Activated naive CD4-positive, alpha-beta T cell treated with Interleukin-2 at 50 U/mL for 16 hours (primary cell): ENCODE measurements at regions not wholly inside any gene's neighbourhood (a gene's known extent, or its start where the extent isn't known, plus 50 kb on each side); places are given as distances from the start of the nearest gene placed in this dataset.

Experiments used
- DNase-seq: peaks from one replicate; pipeline ENCODE4 v3.0.0-alpha.2; 2020

DNA sequence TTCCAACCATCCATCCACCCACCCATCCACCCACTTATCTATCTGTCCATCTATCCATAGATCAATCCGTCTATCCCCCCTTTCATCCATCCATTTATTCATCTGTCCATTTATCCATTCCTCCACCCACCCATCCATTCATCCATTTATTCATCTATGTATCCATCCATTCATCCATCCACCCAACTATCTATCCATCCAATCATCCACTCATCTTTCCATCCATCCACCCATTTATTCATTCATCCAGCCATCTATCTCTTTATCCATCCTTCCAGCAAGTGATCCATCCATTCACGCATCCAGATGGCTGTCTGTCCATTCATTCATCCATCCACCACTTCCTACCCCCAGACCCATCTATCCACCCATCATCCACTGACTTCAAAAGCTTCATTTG is 84.0 kb upstream of the CD99 start:
- no peak for DNase-seq

DNA sequence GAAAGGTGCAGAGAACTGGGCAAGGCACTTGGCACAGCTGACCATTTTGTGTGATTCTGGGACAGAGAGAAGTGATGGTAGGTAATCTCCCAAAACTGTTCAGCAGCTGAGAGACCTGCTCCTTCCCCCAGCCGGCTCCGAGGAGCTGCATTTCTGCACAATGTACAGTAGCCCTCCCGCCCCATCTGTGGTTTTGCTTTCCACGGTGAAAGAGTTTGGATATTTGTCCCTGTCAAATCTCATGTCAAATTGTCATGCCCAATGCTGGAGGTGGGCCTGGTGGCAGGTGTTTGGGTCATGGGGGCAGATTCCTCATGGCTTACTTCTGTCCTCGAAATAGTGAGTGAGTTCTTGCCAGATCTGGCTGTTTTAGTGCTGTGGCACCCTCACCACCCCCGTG is 90.5 kb upstream of the CD99 start:
- no peak for DNase-seq

DNA sequence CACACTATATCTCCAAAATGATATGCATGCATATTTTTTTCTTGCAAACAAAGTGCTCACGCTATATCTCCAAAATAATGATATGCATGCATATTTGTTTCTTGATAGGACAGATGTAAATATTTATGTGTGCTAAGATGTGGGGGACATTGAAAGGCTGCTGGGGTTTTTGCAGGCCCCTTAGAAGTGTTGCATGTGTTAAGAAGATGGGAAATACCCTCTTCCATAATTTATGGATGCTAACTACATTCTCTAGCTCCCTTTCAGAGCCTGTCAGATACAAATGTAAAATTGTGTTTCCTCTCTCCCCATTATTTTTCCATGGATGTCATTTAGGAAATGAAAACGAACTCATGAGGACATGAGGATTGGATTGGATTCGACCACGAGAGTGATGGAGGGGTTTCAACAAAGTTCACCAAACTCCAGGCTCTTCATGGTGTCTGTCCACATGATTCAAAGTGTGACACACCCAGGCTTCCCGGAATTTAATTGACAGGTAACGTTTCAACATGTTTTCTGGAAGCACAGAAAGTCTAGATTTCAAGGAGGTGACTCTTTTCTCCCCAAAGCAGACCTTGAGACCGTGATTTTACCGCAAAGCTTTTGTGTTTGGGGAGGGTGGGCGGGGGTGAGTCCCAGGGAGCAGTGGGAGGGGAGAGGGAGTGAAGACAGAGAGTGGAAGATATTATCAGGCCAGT is 94.4 kb upstream of the CD99 start:
- DNase-seq: no peak

DNA sequence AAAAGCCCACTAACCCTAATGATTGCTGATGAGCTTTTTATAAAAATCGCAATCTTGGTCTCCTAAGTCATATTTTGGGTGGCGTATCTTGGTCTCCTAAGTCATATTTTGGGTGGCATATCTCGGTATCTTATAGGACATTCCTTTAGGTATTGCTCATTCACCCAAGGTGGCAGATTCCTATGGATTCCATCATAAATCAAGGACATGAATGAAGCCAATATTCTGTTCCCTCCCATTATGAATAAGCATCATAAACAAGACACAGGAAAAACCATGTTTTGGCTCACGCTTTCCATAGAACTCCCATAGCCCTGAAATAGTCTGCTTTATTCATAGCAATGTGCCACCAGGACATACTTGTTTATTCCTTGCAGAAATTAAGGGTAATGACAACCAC is 95.0 kb upstream of the CD99 start:
- no peak for DNase-seq

DNA sequence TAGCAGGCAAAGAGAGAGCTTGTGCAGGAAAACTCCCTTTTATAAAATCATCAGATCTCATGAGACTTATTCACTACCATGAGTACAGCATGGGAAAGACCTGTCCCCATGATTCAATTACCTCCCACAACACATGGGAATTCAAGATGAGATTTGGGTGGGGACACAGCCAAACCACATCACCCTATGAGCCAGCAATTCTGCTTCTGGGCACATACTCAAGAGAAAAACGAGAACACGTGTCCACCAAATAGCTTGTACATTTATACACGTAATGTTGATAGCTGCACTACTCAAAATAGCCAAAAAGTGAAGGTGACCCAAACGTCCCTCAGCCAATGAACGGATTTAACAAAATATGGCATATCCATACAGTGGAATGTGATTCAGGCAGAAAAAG is 94.5 kb upstream of the DHRSX start:
- no peak for DNase-seq

DNA sequence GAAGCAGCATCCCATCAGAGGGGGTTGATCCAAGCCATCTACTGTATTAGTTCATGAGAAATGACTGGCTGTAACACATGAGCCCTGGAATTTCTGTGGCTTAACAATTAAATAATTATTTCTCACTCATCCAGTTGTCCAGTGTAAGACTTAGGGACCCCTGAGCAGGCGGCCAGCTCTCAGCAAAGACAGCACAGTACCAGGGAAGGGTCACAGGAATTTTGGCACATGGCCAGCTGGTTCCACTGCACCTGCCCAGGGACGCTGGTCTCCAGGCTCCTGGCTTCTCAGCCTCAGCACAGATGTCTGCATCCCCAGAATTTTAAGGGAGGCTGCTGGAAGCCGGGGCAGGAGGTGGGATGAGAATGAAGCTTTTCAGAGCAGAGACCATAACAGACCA is 93.7 kb upstream of the DHRSX start:
- DNase-seq: no peak

DNA sequence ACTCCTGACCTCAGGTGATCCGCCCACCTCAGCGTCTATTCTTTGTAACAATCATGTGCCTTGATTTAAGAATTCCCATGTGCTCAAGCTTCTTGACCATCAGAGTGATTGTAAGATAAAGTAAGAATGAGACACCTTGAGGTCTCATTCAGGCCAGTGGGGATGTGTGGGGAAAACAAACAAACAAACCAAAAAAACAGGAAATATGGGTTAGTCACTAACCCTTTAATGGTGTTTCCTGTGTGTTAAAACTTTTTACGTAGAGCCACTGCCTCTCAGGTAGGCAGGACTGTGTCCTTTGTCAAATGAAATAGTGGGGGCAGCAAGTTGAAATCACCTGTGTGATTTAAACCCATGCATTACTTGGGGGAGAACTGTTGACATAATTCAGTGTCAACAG is 91.5 kb upstream of the DHRSX start:
- no peak for DNase-seq

DNA sequence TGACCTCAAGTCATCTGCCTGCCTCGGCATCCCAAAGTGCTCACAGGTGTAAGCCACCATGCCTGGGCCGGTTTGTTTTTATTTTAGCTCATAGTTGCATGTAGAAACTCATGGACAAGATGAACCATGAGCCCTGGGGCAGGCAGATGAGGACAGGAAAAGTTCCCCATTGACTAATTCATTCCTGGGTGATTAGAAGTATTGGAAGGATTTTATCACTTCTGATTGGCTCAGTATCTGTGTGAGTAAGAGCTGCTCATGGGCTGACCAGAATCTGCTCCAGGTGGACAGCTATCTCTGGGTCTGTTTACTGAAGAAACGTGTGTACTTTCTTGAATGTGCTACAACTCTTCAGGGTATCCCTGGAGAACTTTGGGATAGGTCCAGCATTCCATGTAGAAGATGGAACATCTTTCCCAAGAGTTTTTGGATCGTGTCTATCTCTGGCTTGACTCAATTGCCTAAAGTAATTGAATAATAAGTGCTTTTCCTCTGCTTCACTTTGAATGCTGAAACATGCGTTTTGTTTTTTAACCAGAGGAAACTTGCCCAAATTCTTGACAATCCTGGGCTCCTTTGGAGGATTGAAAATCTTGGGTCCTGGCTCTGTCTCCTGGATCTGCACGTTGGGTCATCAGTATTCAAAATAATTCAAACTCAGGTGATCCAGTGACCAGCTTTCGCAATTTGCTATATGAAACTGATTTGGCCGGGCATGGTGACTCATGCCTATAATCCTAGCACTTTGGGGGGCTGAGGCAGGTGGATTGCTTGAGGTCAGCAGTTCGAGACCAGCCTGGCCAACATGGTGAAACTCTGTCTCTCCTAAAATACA is 88.6 kb upstream of the DHRSX start:
- DNase-seq: no peak

DNA sequence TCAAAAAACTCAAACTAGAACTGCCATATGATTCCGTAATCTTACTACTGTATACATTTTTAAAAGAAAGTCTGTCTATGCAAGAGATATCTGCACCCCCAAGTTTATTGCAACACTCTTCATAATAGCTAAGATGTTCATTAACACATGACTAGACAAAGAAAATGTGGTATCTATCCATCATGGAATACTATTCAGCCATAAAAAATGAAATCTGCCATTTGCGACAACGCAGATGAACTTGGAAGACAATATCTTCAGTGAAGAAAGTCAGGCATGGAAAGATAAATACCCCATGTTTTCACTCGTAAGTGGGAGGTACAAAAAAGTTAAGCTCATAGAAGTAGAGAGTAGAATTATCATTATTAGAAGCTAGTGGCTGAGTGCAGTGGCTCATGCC is 87.3 kb upstream of the DHRSX start:
- no peak for DNase-seq

DNA sequence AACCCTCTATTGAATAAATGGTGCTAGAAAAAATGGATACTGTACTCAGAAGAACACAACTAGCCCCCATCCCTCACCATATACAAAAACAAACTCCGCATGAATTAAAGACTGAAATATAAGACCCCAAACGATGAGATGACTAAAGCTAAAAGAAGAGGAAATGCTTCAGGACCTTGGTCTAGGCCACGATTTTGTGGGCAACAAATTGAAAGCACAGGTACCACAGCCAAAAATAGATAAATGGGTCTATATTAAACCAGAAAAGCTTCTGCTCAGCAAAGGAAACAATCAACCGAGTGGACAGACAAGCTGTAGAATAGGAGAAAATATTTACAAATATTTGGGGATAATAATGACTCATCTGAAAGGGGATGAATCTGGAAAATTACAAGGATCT is 86.4 kb upstream of the DHRSX start:
- no peak for DNase-seq

DNA sequence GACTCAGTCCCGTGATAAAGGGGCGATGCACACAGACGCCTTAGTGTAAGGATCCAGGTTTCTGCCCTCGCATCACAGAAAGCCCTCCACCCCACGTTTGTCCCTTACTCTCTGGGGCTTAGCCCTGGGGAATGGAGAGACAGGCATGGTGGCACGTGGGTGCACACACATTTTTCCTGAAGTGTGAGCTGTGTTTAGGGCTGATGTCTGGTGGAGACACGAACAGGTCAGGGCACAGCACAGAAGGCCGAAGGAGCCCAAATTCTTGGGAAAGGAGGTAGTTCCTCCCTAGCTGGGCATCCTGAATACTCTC is 84.3 kb upstream of the DHRSX start:
- no peak for DNase-seq

DNA sequence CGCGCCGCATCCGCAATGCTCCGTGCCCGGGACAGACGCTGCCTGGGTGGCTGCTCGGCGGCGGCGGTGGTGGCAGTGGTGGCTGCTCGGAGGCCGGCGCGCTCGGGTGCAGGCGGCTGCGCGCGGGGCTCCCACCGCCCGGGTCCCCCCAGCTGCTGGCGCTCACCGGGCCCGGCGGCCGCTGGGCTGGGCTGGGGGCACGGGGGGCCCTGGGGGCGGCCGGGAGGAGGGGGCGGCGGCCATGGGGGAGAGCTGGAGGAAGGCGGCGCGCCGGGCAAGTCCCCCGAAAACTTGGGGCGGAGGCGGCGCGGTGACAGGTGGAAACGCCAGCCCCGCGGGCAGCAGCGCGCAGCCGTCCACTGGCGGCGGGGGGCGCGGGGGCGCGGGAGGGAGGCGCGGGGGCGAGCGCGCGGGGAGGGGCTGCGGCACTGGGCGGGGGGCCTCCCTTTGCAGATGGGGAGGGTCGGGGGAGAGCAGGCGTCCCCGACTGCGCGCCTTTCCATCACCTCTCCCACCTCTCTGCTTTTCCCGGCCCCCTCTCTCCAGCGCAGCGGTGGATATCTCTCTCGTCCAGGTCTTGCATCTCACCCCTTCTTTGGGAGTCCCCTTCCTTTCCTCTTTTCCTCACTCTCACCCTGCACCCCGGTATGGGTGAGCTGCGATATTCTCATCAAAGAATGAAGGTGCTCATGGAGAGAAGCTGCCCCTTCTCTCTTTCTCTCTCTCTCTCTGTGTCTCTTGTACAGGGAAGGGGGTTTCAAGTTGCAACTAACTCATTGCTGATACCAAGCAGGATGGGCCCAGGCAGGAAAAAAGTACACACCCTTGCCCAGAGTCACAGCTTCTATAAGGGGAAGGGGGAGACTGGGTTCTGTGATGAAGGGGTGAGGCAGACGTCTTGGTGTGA is 83.7 kb upstream of the DHRSX start:
- no peak for DNase-seq

DNA sequence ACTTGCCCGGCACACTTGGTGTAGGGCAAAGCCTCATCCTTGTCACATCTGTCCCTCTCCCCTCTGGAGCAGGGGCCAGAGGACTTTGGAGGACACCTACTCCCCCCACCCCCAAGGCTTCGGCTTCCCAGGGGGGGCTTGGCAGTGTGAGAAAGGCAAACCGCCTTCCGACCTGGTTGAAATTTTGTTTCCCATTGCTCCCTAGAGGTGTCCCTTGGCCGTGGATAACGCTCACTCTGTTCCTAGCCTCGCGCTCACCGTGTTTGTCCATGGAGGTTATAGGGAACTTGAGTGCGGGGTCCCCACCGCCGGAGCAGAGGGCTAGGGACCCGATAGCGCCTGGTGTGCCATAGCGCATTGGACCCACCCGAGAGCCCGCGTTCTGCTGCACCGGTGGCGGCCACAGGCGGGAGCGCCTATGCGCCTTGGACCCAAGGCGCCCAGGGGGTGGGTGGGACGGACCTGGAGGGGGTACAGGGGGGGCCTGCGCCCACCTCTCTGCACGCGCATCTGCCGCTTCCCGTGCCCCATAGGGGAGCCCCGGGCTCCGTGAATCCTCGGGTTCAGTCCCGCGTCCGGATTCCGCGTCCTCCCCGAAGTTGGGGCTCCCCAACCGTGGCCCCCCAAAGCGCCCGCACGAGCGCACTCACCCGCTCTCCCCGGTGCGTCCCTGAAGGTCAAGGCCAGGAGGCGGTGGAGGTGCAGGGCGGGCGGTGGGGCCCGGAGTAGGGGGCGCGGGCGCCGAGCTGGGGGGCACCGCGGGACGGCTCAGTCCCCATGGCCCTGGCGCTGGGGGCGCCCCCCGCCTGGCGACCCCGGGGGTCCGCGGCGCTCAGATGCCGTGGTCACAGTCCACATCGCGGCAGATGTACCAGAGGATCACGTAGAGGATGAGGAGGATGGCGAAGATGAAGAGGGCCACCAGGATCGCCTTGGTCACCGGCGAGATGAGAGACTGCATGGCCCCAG is 82.7 kb upstream of the DHRSX start:
- no peak for DNase-seq

DNA sequence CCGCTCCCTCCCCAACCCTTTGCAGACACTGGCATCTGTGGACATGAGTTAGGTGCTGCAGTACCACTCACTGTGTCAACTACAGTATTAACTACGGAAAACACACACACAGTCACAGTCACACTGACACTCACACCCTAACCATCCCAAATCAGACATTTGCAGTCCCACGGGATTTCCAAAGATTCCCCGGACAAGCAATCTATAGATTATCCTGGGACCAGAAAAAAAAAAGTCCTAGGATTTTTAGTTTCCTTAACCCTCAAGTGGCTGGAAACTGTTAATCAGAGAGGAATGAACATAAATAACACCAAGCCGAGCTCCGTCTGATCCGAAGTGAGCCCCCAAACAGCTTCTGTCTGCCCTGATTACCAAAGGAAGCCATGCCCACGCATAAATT is 81.9 kb upstream of the DHRSX start:
- no peak for DNase-seq

DNA sequence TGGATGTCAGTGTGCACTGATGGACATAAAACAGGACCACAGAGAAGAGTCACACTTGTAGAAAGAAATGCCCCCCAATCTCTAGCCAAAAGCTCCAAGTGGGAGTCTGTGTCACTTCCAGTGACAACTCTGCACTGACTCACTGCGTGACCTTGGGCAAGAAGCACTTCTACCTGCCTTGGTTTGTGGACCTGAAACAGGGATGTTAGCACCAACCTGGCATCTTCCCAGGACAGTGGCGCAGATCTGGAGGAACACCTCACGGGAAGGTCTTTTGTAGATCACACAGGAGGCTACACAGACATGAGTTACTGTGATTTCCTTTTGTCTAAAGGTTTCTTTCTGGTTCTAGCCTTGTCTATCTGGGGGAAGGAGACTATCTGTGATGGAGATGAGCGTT is 80.5 kb upstream of the DHRSX start:
- no peak for DNase-seq

DNA sequence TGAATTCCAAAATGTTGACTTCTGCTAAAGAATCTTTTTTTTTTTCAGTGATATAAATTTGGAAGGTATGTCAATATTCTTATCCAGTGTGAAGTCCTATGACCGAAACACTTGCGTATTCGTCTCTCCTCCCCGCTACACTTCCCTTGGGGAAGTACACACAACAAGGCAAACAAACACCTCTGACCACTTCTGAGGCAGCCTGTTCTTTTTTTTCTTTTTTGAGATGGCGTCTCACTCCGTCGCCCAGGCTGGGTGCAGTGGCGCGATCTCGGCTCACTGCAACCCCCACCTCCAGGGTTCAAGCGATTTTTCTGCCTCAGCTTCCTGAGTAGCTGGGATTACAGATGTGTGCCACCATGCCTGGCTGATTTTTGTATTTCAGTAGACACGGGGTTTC is 78.1 kb upstream of the DHRSX start:
- DNase-seq: no peak

DNA sequence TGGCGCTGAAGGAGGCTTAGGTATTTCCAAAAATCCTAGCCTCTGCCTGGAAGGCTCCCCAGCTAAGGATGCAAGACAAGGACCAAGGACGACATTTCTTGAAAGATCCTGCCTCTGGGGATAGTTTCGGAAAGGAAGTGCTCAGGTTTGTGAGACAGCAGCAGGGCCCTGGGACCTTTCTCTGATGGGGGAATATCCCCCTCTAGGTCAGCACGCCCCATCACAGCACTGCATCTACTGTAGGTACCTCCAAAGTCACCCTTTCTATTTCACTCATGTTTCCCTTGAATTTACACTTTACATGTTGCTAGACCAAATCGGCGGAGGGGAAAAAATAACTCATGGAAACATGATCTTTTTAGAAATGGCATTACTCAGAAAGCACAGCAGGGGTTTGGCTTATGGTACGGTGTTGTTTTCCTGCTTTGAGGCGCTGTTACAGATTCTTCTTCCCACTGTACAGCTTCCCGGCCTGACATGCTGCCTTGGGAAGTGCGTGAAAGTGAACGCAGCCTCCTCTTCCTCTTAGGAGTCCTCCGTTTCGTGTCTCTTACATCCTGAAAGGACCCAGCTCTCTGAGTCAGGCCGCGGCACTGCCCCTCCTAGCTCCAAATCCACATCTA is 77.2 kb upstream of the DHRSX start:
- DNase-seq: no peak

DNA sequence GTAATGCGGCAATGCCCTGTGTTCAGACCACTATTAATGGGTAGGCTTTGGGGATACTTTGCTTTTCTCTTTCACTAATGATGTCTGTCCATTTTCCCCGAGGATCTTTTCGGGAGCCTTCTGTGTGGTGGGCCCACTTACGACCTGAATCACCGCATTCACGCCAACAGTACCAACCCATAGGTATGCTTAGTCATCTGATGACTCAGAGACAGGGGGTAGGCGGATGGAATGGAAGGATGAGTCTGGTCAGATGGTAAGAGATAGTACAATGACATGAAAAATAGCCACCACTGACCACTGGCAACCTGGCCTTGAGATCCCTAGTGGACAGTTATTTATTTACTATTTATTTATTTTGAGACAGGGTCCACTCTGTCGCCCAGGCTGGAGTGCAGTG is 76.0 kb upstream of the DHRSX start:
- DNase-seq: no peak

DNA sequence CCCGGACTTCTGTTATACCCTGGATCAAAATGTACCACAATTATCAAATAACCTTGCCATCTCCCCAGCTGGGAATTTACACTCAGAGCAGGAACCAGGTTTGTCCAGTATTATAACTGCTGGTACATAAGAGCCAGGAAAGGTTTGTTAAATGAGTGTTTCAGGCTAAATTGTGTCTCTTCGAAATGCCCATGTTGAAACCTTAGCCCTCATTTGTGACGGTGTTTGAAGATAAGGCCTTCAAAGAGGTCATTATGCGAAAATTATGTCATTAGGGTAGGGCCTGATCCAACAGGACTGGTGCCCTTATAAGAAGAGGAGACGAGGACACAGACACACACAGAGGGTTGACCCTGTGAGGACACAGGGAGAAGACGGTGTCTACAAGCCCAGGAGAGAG is 73.5 kb upstream of the DHRSX start:
- DNase-seq: no peak

DNA sequence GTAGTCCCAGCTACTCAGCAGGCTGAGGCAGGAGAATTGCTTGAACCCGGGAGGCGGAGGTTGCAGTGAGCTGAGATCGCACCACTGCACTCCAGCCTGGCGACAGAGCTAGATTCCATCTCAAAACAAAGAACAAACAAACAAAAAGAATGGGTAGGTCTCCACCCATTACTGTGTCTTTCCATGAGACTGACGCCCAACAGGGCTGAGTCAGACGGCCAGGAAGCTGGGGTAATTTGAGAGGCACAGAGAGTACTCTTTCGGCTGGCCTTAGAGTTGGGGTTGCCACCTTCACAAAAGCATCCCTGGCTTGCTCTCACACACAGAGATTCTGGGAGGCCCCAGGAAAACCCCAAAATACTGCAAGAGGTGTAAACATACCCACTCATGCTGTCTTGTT is 72.0 kb upstream of the DHRSX start:
- DNase-seq: no peak

DNA sequence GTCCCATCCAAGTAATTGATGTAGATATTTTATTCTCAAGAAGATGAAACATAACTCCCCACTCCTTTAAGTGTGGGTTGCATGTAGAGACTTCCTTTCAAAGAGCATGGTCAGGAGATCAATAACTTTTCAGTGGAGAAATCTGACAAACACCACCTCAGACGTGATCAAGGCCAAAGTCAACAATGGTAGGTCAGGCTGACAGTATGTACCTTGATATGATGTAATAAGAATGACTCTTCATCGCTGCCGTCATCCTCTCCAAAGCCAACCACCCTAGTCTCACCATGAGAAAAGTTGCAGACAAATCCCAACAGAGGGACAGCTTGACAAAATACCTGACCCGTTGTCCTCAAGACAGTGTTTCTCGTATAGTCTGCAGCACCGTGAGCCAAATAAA is 67.3 kb upstream of the DHRSX start:
- no peak for DNase-seq

DNA sequence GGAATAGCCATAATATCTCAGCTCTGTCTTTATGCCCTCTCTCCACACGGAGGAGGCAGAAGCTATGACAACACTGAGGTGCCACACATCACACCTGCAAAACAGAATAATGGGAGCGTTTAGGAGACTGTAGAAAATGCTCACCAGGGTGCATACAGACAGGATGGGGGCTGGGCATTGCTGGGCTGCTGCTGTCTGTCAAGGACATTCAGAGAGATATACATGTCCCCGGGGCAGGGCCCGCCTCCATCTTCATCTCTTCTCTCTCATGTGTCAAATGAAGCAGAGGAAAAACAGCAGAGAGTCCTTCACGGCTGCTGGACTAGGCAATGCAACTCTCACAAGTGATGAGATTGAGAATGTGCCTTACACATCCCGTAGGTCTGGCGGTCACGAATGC is 65.3 kb upstream of the DHRSX start:
- DNase-seq: no peak
